ENCODE measurements at regions not wholly inside any gene's neighbourhood (a gene's known extent, or its start where the extent isn't known, plus 50 kb on each side); places are given as distances from the start of the nearest gene placed in this dataset.

GRCh38 chr3:124599147-124599765 lies 131.0 kb upstream of the UMPS start:
- H3K9me2 ChIP-seq (replicated peaks; ENCODE audit: control insufficient read depth, low read length): no peaks in the 10 kb centered on the region
- H3F3A ChIP-seq (ENCODE audit: control insufficient read depth, insufficient read depth): no peaks in the 10 kb centered on the region
- H3K4me1 ChIP-seq (ENCODE audit: control insufficient read depth, low read length): no peaks in the 10 kb centered on the region
- TF ChIP-seq EZH2phosphoT487 (IDR thresholded peaks at IDR 0.05; ENCODE audit: borderline replicate concordance, low read length): no peak
- TF ChIP-seq CTCF (IDR thresholded peaks at IDR 0.05; ENCODE audit: low read depth, low read length, poor library complexity, severe bottlenecking): no peak
- no peaks in the 10 kb centered on the region for H3K9me3 ChIP-seq (ENCODE audit: control insufficient read depth, insufficient read depth, low read length)
- no peak overlapping the region for H3K4me3 ChIP-seq (ENCODE audit: low read length)
- no peak overlapping the region for H3K27ac ChIP-seq (ENCODE audit: low read depth, low read length)
- 0 out of 2 replicates have a peak, but pooled peaks cover 3% of the 10 kb centered on the region for H3K27me3 ChIP-seq (ENCODE audit: control insufficient read depth, low read length)
- no peak overlapping the region for H3K4me2 ChIP-seq (ENCODE audit: low read length)
- no peaks in the 10 kb centered on the region for H3K36me3 ChIP-seq (ENCODE audit: control insufficient read depth, low read length)
- no peaks in the 10 kb centered on the region for H3K79me2 ChIP-seq (ENCODE audit: control insufficient read depth, low read length)
- no peaks in the 10 kb centered on the region for H4K20me1 ChIP-seq (ENCODE audit: control insufficient read depth, insufficient read depth, low read depth, low read length)

DNA sequence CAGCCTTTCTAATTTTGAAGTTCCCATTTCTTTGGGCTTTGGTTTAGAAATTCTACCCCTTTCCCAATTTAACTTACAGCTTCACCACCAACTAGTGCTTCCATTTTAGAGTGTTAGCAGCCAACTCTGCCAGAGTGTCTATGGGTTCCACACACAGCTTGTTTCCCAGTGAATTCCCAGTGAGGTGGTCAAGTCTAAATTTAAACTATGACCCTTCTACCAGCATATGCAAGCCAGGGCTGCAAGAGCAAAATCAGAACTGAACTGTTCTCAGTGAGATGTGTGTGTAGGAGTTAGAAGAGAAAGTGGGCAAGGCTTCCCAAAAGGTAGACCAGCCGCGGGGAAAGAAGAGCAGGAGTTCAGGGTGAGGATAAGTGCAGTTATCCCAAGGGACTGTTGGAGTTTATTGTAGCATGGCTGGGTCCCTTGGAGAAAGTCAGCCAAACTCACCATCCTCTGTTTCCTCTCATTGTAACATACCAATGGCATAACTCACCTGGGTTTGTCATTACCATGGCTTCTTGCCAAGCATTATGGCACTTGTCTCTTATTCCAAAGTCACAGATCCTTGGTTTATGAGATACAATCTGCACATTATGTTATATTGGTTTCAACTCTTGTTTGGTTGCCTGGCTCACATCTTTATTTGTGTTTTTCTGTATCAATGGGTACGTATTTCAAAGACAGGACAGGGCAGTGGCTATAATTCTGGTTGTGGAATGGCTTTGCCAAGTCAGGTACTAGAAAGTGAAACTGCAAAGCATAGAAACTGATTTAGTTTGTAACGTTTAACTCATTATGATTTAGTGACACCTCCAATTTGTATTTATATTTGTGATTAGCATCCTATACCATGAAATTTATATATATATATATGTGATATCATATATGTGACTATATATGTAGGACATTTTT lies 130.2 kb upstream of the UMPS start:
- no peaks in the 10 kb centered on the region for H3K4me1 ChIP-seq (ENCODE audit: control insufficient read depth, low read length)
- no peaks in the 10 kb centered on the region for H3K36me3 ChIP-seq (ENCODE audit: control insufficient read depth, low read length)
- no peak overlapping the region for H3K27ac ChIP-seq (ENCODE audit: low read depth, low read length)
- H3K4me3 ChIP-seq (ENCODE audit: low read length): no peak overlapping the region
- no peaks in the 10 kb centered on the region for H3K9me2 ChIP-seq (replicated peaks; ENCODE audit: control insufficient read depth, low read length)
- H3K4me2 ChIP-seq (ENCODE audit: low read length): no peak overlapping the region
- no peaks in the 10 kb centered on the region for H3K9me3 ChIP-seq (ENCODE audit: control insufficient read depth, insufficient read depth, low read length)
- H3K79me2 ChIP-seq (ENCODE audit: control insufficient read depth, low read length): no peaks in the 10 kb centered on the region
- no peaks in the 10 kb centered on the region for H4K20me1 ChIP-seq (ENCODE audit: control insufficient read depth, insufficient read depth, low read depth, low read length)
- H3F3A ChIP-seq (ENCODE audit: control insufficient read depth, insufficient read depth): no peaks in the 10 kb centered on the region
- H3K27me3 ChIP-seq (ENCODE audit: control insufficient read depth, low read length): 0 out of 2 replicates have a peak, but pooled peaks cover 3% of the 10 kb centered on the region
- no peak for TF ChIP-seq EZH2phosphoT487 (IDR thresholded peaks at IDR 0.05; ENCODE audit: borderline replicate concordance, low read length)
- no peak for TF ChIP-seq CTCF (IDR thresholded peaks at IDR 0.05; ENCODE audit: low read depth, low read length, poor library complexity, severe bottlenecking)

- Histone ChIP-seq H3F3A (ENCODE audit: control insufficient read depth, insufficient read depth) (no peaks in the 10 kb centered on the region), H3K4me2 (ENCODE audit: low read length) (no peak overlapping the region), H3K27me3 (ENCODE audit: control insufficient read depth, low read length) (0 out of 2 replicates have a peak, but pooled peaks cover 3% of the 10 kb centered on the region), H3K9me3 (ENCODE audit: control insufficient read depth, insufficient read depth, low read length) (no peaks in the 10 kb centered on the region), H3K27ac (ENCODE audit: low read depth, low read length) (no peak overlapping the region), H3K36me3 (ENCODE audit: control insufficient read depth, low read length) (no peaks in the 10 kb centered on the region), H3K4me3 (ENCODE audit: low read length) (no peak overlapping the region), H4K20me1 (ENCODE audit: control insufficient read depth, insufficient read depth, low read depth, low read length) (no peaks in the 10 kb centered on the region), H3K4me1 (ENCODE audit: control insufficient read depth, low read length) (no peaks in the 10 kb centered on the region), H3K79me2 (ENCODE audit: control insufficient read depth, low read length) (no peaks in the 10 kb centered on the region), H3K9me2 (replicated peaks; ENCODE audit: control insufficient read depth, low read length) (no peaks in the 10 kb centered on the region)
- TF ChIP-seq EZH2phosphoT487 (IDR thresholded peaks at IDR 0.05; ENCODE audit: borderline replicate concordance, low read length): no peak
- no peak for TF ChIP-seq CTCF (IDR thresholded peaks at IDR 0.05; ENCODE audit: low read depth, low read length, poor library complexity, severe bottlenecking)
Observed at GRCh38 chr3:124600765-124601164, 129.5 kb upstream of the UMPS start.

Data from DOHH2 (cell line).